ENCODE measurements at regions not wholly inside any gene's neighbourhood (a gene's known extent, or its start where the extent isn't known, plus 50 kb on each side); places are given as distances from the start of the nearest gene placed in this dataset.

DNA sequence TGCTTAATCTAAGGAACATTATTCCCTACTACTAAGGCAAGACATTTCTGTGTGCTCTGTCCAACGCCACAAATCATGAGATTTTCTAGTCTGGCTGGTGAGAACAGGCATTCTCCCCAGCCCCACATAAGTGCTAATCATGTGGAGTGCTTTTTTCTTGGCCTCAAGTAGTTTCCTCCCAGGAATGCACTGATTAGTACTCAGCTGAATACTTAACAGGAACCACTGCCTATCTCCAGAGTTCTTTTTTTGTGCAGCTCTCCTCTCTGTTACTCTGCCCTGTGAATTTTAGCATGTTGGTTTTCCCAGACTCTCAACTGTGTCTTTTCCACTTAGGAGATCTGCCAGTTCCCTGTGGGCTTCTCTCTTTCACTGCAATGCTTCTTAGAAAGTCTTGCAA lies 1098.5 kb upstream of the LRRTM3 start:
- intact Hi-C loops (cut with DNase I): no loop called here

DNA sequence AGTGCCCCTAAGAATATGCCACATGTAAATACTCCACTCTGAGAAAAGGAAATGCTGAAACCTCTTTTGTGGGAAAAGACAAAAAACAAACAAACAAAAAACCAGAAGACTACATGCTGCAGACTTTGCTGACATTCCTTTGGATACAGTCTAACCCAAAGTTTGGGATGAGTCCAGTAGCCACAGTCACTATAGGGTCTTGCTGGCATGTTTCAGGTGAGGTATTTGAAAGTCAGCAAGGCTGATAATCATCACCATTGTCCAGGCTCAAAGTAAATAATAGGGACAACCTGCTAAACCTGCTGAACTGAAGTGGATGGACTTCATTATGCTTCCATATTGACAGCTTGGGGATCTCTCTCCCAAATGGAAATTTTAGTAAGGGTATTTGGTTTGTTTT lies 1087.0 kb upstream of the LRRTM3 start:
- no peaks in the 10 kb centered on the region for H3K27me3 ChIP-seq
- TF ChIP-seq EP300 (IDR thresholded peaks at IDR 0.05): no peak
- TF ChIP-seq, protein P1, sequence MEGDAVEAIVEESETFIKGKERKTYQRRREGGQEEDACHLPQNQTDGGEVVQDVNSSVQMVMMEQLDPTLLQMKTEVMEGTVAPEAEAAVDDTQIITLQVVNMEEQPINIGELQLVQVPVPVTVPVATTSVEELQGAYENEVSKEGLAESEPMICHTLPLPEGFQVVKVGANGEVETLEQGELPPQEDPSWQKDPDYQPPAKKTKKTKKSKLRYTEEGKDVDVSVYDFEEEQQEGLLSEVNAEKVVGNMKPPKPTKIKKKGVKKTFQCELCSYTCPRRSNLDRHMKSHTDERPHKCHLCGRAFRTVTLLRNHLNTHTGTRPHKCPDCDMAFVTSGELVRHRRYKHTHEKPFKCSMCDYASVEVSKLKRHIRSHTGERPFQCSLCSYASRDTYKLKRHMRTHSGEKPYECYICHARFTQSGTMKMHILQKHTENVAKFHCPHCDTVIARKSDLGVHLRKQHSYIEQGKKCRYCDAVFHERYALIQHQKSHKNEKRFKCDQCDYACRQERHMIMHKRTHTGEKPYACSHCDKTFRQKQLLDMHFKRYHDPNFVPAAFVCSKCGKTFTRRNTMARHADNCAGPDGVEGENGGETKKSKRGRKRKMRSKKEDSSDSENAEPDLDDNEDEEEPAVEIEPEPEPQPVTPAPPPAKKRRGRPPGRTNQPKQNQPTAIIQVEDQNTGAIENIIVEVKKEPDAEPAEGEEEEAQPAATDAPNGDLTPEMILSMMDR (IDR thresholded peaks at IDR 0.05): no peak
- TF ChIP-seq POLR2A (IDR thresholded peaks at IDR 0.05): no peak
- no peaks in the 10 kb centered on the region for H3K36me3 ChIP-seq
- intact Hi-C loops (cut with DNase I): no loop called here
- no peak for DNase-seq
- no peak overlapping the region for H3K4me3 ChIP-seq
- H3K9me3 ChIP-seq: no peaks in the 10 kb centered on the region
- H3K27ac ChIP-seq: no peak overlapping the region
- H3K4me1 ChIP-seq (ENCODE audit: insufficient read depth): no peaks in the 10 kb centered on the region

More for the DNA sequence above, 1098.5 kb upstream of the LRRTM3 start:
- TF ChIP-seq, protein P1 (IDR thresholded peaks at IDR 0.05): no peak
- TF ChIP-seq POLR2A (IDR thresholded peaks at IDR 0.05): no peak
- no peak for TF ChIP-seq EP300 (IDR thresholded peaks at IDR 0.05)
- Histone ChIP-seq H3K27ac (no peak overlapping the region), H3K4me1 (ENCODE audit: insufficient read depth) (no peaks in the 10 kb centered on the region), H3K4me3 (no peak overlapping the region), H3K27me3 (no peaks in the 10 kb centered on the region), H3K36me3 (no peaks in the 10 kb centered on the region), H3K9me3 (no peaks in the 10 kb centered on the region)
- 19 to 33% (median 24%) methylated on average over 1 of the region's 1 CpG for WGBS, 3 donors
- DNase-seq: no peak

DNA sequence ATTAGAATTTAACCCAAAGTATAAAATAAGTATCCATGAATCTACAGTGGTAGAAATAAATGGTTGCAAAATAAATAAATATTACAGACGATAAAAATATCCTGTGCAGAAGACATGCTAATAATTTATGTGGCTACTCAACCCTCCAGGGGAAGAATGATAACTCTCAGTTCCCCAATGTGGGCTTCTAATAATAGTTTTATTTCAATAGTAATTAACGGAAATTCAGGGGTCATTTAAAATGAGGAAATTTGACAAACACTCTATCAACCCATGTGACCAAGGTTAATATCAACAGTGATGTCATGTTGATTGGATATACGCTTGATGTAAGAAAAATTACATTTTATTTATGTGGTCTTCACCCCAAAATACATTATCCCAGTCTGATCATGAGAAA lies 1082.6 kb upstream of the LRRTM3 start:
- DNase-seq: no peak
- intact Hi-C loops (cut with DNase I): no loop called here
- H3K9me3 ChIP-seq: no peaks in the 10 kb centered on the region
- TF ChIP-seq EP300 (IDR thresholded peaks at IDR 0.05): no peak
- TF ChIP-seq POLR2A (IDR thresholded peaks at IDR 0.05): no peak
- TF ChIP-seq, protein P1 (IDR thresholded peaks at IDR 0.05): no peak
- no peak overlapping the region for H3K27ac ChIP-seq
- no peaks in the 10 kb centered on the region for H3K27me3 ChIP-seq
- 54 to 91% (median 87%) methylated on average over 3 of the region's 3 CpGs for WGBS, 3 donors
- H3K4me3 ChIP-seq: no peak overlapping the region
- no peaks in the 10 kb centered on the region for H3K36me3 ChIP-seq
- no peaks in the 10 kb centered on the region for H3K4me1 ChIP-seq (ENCODE audit: insufficient read depth)

DNA sequence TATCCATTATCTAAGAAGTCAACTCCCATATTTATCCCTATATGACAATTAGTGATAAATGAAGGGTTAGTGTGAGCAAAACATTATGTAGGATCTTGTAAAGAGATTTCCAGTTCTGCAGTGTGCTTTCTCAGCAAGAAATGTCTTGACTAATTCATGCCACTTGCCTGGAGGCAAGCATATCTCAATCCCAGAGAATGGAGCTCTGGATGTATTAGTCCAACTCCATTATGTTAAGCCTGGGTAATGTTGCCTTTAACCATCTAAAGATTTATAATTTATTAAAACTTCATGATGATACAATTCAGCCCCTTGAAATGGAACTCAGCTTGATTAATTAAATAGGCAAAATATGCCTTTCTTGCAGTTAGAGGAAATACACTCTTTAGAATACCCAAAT lies 1079.9 kb upstream of the LRRTM3 start:
- DNase-seq: no peak
- TF ChIP-seq POLR2A (IDR thresholded peaks at IDR 0.05) (no peak), EP300 (IDR thresholded peaks at IDR 0.05) (no peak)
- TF ChIP-seq, protein P1 (IDR thresholded peaks at IDR 0.05): no peak
- H3K4me3 ChIP-seq: no peak overlapping the region

DNA sequence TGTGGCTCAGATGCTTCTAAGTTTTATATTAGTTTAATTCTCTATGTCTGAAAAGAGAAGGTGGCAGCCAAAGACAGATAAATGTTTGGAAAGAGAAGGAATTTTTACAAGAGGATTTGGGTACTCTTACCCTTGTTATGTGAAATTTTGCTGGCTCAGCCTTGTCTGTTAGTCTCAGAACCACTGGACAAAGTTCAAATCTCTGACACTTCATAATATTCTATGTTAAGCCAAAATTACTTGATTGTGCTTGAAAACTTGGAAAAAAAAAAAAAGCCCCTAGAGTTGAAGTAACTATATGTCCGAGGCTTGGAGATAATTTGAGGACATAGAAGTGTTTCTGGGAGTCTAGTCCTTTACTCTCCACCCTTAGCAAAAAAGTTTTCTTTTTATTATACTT lies 1079.3 kb upstream of the LRRTM3 start:
- no peak overlapping the region for H3K27ac ChIP-seq
- H3K4me1 ChIP-seq (ENCODE audit: insufficient read depth): no peaks in the 10 kb centered on the region
- intact Hi-C loops (cut with DNase I): no loop called here
- no peaks in the 10 kb centered on the region for H3K27me3 ChIP-seq
- no peak overlapping the region for H3K4me3 ChIP-seq
- H3K9me3 ChIP-seq: no peaks in the 10 kb centered on the region
- TF ChIP-seq POLR2A (IDR thresholded peaks at IDR 0.05) (no peak), EP300 (IDR thresholded peaks at IDR 0.05) (no peak)
- TF ChIP-seq, protein P1 (IDR thresholded peaks at IDR 0.05): no peak
- no peaks in the 10 kb centered on the region for H3K36me3 ChIP-seq
- WGBS, 3 donors: 19 to 38% (median 23%) methylated on average over 1 of the region's 1 CpG
- DNase-seq: no peak

More for the DNA sequence above, 1079.9 kb upstream of the LRRTM3 start:
- Histone ChIP-seq H3K9me3 (no peaks in the 10 kb centered on the region), H3K4me1 (ENCODE audit: insufficient read depth) (no peaks in the 10 kb centered on the region), H3K27me3 (no peaks in the 10 kb centered on the region), H3K36me3 (no peaks in the 10 kb centered on the region), H3K27ac (no peak overlapping the region)
- intact Hi-C loops (cut with DNase I): no loop called here
